Stimulated activated CD8-positive, alpha-beta memory T cell treated with anti-CD3 and anti-CD28 coated beads, Interleukin-15, amount 100 ng/mL, for 1 hour (primary cell): ENCODE measurements at regions not wholly inside any gene's neighbourhood (a gene's known extent, or its start where the extent isn't known, plus 50 kb on each side); places are given as distances from the start of the nearest gene placed in this dataset.

Source experiments
- DNase-seq: peaks from one replicate; pipeline ENCODE4 v3.0.0-alpha.2; 2020; ENCODE audit warnings: low read depth

GRCh38 chr6:168773788-168774187 lies 332.8 kb downstream of the SMOC2 start:
- no peak for DNase-seq

DNA sequence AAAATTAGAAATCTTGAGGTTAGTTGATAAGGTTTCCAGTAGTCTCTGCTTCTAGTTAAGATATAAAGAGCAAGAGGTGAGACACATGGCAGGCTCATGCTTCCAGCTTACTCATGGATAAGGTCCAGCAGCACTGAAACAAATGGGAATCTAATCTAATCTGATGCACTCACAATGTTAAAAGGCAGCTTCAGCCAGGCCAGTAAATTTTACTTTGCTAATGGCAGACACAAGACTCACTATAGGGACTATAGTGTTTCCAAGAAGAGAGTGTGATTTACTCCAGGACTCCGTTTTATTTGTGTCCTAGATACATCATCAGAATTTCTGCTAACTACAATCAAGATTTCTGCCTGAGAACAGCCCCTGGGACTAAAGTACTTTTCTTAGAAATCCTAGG lies 324.8 kb downstream of the SMOC2 start:
- DNase-seq, result no peak

DNA sequence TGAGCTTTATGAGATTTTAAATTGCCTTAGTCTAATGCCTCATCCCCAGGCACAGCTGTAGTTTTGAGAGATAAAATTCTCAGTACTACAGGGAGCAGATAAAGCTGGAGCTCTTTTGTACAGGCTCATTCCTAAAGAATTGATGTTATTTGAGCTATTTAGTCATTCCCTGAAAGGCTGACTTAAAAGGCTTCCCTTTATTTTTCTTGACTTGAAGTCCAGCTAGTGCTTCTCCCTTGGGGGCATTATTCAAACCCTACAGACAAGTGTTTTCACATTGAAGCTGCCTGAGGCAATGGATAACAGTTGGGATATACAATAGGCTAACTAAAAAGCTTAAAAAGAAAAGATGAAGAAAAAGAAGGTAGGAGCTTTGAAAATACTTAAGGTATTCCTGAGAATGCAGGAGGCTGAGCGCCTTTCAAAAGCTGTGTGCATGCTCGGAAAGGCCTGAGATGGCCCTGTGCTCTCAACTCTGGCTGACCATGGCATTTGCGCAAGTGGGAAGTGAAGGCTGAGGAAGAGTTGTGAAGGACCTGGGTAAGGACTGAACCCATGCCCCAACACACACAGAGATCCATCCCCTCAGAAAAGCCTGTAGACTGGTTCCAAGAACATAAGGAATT lies 315.1 kb downstream of the SMOC2 start:
- no peak for DNase-seq

DNA sequence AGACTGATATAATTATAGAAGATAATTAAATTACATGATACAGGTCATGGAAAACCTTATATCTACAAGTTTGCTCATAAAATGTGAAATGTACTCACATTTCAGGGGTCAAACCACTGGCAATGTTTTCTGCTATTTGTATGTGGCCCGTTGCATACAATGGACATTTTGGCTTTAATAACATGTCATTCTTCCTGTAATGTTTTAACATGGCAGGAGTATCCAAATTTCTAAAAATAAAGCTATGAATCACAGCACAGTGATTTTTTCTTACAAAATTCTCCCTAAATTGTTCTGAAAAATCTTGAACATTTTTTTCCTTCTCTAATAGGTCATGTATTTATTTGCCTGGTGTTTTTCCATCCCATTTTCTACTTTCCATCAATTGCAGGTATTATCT lies 305.7 kb downstream of the SMOC2 start:
- no peak for DNase-seq

- no peak for DNase-seq
These were observed 305.0 kb downstream of the SMOC2 start for GRCh38 chr6:168746013-168746412.

DNA sequence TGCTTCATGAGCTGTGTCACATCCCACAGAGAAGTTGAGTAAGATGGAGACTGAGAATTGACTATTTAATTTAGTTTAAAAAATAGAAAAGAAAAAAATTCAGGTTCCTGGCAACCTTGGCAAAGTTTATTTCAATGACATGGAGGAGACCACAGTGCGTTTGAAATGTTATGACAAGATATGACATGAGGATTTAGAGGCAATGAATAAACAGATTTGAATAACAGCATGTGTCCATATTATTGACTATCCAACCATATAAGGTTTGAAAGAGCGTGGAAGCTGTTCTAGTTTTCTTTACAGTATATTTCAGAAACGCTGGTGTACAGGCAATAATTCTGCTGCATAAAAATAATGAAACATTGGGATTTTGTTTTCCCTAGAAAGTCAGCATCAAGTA lies 303.9 kb downstream of the SMOC2 start:
- DNase-seq, result no peak

DNA sequence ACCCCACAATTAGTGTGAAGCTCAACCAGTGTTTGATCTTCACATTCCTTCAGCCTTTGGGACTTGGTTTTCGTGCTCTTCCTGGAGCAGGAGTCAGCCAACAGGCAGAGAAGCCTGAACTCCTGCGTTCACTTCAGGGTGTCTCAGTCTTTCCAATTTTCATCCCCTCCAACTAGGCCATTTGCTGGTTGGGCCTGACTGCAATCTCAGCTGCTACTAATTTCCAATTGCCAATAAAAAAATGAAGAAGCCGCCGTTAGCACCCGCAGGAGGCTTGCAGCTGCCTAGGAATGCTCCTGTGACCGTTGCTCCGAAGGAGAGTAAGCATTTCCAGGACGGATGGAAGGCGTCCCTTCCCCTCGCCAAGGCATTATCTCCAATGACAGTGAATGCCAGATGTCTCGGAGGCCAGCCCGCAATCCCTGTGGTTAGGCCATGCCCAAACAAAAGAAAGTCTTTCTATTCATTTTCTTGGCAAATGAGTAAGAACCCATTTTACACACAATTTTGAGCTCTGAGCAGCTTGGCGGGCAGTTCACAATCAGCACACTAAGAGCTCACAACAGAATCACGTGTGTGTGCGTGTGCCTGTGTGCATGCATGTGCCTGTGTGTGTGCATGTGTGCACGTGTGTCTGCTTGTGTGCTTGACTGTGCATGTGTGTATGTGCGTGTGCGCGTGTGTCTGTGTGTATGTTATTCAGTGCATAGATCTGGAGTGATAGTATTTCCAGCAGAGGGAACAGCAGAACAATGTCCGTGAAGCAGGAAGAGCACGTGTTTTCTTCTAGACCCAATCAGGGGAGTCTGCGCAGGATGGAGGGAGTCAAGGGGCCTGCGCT lies 301.2 kb downstream of the SMOC2 start:
- no peak for DNase-seq

DNA sequence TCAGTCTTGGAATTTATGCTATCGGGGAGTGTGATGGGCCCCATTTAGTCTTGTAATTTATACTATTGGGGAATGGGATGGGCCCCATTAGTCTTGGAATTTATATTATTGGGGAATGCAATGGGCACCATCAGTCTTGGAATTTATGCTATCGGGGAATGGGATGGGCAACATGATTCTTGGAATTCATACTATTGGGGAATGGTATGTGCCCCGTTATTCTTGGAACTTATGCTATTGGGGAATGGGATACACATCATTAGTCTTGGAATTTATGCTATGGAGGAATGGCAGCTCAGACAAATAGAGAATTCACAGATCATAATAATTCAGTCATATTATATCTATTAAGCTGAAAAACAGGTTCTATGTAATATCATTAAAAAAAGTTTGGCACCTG lies 300.3 kb downstream of the SMOC2 start:
- DNase-seq, result no peak

GRCh38 chr6:168739381-168739780 lies 298.4 kb downstream of the SMOC2 start:
- no peak for DNase-seq

DNA sequence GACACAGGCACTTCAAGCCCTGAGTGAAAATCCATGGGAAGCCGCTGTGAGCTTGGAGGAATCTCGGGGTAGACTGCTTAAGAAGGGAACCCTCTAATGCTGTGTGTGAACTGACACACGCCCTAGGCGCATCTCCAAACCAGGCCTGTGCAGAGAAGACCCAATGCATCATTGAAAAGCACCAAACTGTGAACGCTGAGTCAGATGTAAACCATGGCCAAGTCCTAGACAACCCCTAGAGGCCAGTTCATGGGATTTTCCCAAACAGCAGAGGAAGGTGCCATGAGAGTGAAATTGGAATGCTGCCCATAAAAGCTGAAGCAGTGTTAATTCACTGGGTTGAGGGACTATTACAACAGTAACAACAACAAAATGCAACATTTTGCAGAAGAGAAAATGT lies 296.5 kb downstream of the SMOC2 start:
- DNase-seq, result no peak

- DNase-seq, result no peak
These were observed 296.0 kb downstream of the SMOC2 start for GRCh38 chr6:168737014-168737413.

GRCh38 chr6:168736039-168736438 lies 295.1 kb downstream of the SMOC2 start:
- DNase-seq, result no peak

DNA sequence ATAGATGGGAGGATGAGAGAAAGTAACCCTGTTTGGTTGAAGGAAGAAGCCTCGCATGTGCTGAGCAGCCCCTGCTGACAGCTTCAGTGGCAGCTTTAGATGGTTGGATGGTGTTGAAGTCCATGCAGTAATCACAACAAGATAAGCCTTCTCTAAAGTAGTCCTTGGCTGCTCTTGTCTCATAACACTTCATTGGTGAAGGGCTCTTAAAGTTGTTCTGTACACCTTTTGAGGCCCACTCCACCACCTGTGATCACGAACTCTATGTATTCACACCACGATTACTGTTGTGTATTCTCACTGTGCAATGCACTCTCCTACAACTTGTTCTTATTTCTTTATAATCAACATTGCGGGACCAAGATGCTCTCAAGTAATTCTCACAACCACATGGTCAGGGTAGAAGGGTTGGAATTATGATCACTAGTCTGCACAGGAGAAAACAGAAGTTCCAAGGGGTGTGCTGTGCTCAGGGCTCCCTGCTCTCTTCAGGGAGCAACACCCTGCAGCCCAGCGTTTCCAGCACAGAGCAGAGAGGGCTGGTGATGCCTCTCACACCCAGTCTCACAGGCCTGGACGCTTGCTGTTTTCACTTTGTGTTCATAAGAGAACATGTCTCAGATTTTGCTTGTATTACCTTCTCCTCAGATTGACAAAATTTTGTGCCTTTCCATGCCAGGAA lies 294.4 kb downstream of the SMOC2 start:
- no peak for DNase-seq

DNA sequence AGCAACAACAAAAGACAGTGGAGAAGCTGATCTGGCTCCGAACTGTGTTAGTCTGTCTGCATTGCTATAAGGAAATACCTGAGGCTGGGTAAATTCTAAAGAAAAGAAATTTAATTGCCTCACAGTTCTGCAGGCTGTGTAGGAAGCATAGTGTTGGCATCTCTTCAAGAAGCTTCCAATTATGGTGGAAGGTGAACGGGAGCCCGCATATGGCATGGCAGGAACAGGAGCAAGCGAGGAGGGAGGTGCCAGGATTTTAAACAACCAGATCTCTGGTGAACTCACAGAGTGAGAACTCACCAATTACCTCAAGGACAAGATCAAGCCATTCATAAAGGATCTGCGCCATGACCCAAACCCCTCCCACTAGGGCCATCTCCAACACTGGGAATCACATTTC lies 293.5 kb downstream of the SMOC2 start:
- DNase-seq, result no peak

- no peak for DNase-seq
These were observed 291.7 kb downstream of the SMOC2 start for GRCh38 chr6:168732676-168733075.

DNA sequence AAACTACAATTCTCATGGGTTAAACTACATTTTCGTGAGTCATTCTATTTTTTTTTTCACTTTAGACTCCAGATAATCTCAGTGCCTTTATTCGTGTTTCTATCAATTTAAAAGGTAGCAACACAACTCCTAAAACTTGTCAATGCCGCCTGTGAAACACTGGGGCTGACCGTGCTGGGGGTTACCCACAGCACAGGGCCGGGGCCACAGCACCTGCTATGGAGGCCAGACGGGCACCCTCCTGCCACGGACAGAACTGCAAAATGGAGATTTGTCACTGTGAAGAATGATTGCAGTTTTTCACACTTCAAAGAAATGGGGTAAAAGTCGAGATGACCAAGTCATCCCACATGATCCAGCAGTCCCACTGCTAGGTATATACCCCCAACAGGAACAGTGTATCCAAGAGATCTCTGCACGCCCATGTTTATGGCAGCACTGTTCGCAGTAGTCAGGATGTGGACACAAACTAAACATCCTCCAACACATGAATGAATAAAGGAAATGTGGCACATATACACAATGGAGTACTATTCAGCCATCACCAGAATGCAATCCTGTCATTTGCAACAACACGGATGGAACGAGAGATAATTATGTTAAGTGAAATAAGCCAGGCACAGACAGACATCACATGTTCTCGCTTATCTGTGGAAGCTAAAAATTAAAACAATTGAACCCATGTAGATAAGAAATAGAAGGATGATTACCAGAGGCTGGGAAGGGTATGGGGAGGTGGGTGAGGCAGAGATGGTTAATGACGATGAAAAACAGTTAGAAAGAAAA lies 290.1 kb downstream of the SMOC2 start:
- DNase-seq, result no peak

DNA sequence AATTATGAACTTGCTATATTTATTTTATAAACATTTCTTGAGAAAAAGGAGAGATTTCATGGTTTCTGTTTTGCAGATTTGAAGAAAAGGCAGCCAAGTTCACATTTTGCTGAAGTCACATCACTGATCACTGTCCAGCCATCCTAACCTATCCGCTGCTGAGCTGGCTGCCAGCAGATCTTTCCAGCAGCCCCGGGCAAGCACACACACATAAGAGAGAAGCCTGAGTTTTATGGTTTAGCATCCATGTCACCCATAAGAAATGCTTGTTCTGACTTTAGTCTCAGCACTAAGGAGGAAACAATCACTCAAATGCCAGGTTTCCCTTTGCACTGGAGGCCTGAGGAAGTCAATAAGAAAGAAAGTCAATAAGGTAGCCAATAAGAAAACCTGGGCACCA lies 287.1 kb downstream of the SMOC2 start:
- DNase-seq, result no peak

- DNase-seq, result no peak
These were observed 285.4 kb downstream of the SMOC2 start for GRCh38 chr6:168726312-168726856.

GRCh38 chr6:168725802-168726201 lies 284.8 kb downstream of the SMOC2 start:
- no peak for DNase-seq

DNA sequence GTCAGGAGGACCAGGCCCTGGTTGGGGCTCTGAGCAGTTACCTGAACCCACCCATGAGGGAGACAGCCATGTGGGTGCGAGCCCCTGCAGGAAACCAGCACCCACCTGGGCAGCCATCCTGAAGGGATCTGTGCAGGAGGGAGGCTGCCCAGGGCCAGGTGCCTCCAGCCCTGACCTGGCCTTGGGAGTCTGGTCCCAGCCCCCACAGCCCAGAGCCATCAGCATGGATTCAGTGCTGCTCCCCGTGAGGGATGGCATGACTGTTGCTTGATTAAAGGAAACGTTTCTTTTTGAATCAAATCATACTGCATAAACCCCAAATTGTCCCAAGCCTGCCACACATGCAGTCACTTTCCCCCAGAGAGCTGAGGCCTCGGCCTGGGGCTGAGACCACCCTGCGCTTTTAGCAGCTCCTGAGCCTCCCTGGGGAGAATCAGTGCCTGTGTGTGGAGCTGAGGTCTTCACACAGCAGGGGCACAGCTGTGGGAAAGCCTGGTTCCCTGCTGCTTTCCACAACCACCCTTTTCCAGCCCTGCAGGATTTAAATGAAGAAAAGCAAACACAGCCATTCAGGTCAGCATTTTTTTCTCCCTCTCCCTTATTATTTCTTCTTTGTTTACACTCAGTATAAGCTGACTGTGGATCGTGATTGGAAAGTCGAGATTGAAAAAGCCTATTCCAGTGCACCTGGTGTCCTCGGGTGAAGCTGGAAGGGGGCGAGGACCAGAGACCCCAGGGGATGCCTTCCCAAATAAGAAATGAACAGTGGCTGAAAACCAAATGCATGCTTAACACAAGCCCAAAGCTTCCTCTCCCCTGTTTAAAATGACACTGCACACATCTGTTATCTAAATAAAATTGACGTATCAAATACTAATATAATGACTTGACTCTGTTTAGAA lies 283.9 kb downstream of the SMOC2 start:
- DNase-seq, result no peak

- DNase-seq, result no peak
These were observed 283.0 kb downstream of the SMOC2 start for GRCh38 chr6:168724033-168724432.
